ENCODE measurements at regions not wholly inside any gene's neighbourhood (a gene's known extent, or its start where the extent isn't known, plus 50 kb on each side); places are given as distances from the start of the nearest gene placed in this dataset.

GRCh38 chr17:77617516-77617915 is 341.0 kb upstream of the TNRC6C start:
- no peak for DNase-seq (ENCODE audit: extremely low spot score, unreplicated experiment)
- Mint-ChIP-seq H3K4me3 (ENCODE audit: unreplicated experiment) (no peak overlapping the region), H3K27ac (ENCODE audit: unreplicated experiment) (no peak overlapping the region), H3K9me3 (ENCODE audit: unreplicated experiment) (peaks cover 5% of the 10 kb centered on the region), H3K27me3 (ENCODE audit: unreplicated experiment) (peaks cover 10% of the 10 kb centered on the region), H3K36me3 (ENCODE audit: unreplicated experiment) (no peaks in the 10 kb centered on the region), H3K4me1 (ENCODE audit: unreplicated experiment) (peaks cover 28% of the 10 kb centered on the region)
- TF ChIP-seq, protein P1, sequence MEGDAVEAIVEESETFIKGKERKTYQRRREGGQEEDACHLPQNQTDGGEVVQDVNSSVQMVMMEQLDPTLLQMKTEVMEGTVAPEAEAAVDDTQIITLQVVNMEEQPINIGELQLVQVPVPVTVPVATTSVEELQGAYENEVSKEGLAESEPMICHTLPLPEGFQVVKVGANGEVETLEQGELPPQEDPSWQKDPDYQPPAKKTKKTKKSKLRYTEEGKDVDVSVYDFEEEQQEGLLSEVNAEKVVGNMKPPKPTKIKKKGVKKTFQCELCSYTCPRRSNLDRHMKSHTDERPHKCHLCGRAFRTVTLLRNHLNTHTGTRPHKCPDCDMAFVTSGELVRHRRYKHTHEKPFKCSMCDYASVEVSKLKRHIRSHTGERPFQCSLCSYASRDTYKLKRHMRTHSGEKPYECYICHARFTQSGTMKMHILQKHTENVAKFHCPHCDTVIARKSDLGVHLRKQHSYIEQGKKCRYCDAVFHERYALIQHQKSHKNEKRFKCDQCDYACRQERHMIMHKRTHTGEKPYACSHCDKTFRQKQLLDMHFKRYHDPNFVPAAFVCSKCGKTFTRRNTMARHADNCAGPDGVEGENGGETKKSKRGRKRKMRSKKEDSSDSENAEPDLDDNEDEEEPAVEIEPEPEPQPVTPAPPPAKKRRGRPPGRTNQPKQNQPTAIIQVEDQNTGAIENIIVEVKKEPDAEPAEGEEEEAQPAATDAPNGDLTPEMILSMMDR (IDR thresholded peaks at IDR 0.05) = no peak

DNA sequence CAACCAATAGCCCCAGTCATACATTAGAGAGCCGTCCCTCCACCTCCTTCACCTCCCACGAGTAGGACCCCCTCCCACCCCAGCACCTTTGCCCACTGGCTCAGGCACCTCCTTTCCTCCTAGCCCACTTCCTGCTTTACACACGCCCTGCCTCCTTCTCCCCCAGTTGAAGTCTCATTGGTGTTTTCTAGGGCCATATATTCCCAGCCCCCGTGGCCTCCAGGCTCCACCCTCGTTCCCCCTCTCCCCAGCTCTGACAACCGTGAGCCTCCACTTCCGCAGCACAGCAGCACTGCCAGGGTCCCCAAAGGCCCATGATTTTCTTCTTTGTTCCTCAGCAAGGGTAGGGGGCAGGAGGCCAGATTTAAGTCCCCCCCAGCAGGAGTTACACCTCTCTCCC is 340.3 kb upstream of the TNRC6C start:
- Mint-ChIP-seq H3K4me1 (ENCODE audit: unreplicated experiment) (peaks cover 34% of the 10 kb centered on the region), H3K27ac (ENCODE audit: unreplicated experiment) (no peak overlapping the region), H3K4me3 (ENCODE audit: unreplicated experiment) (no peak overlapping the region), H3K36me3 (ENCODE audit: unreplicated experiment) (no peaks in the 10 kb centered on the region), H3K27me3 (ENCODE audit: unreplicated experiment) (peaks cover 6% of the 10 kb centered on the region), H3K9me3 (ENCODE audit: unreplicated experiment) (peaks cover 5% of the 10 kb centered on the region)
- DNase-seq (ENCODE audit: extremely low spot score, unreplicated experiment) = no peak
- TF ChIP-seq, protein P1 (IDR thresholded peaks at IDR 0.05) = no peak

DNA sequence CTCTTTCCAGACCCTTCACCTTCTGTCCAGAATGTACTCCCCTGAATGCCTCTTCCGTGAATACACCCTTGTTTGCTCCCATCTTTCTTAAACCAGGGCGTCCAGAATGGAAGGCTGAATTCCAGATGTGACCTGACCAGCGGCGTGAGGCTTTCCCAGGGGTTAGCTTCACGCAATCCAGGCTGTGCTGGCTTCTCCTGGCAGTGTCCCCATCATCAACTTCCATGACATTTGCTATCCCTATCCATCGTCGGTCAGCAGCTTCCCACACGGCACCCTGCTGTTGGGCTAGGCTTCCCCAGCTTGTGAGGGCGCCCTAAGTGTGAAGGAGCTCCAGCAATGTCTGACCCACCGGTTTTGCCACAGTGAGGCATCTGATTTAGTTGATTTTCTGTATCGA is 339.8 kb upstream of the TNRC6C start:
- Mint-ChIP-seq H3K4me1 (ENCODE audit: unreplicated experiment) (peaks cover 35% of the 10 kb centered on the region), H3K36me3 (ENCODE audit: unreplicated experiment) (no peaks in the 10 kb centered on the region), H3K4me3 (ENCODE audit: unreplicated experiment) (no peak overlapping the region), H3K27me3 (ENCODE audit: unreplicated experiment) (peaks cover 1% of the 10 kb centered on the region), H3K9me3 (ENCODE audit: unreplicated experiment) (peaks cover 5% of the 10 kb centered on the region), H3K27ac (ENCODE audit: unreplicated experiment) (no peak overlapping the region)
- TF ChIP-seq, protein P1 (IDR thresholded peaks at IDR 0.05) = no peak
- no peak for DNase-seq (ENCODE audit: extremely low spot score, unreplicated experiment)

DNA sequence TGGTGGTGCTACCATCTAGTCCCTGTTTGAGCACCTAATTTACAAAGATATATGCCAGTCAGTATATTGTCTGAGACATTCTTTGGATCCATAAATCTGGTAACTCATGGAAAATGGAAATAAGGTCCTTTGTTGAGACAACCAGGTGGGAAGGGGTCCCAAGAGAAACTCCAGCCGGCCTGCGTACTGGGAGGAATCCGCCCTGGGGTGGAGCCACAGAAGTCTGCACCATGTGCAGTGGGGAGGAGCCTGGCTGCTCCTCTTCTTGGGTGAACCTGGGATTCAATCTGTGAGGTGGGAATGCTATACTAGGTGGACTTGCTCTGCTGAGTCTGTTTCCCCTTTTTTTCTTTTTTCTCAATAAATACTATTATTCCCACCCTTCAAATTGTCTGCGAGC is 339.2 kb upstream of the TNRC6C start:
- H3K9me3 Mint-ChIP-seq (ENCODE audit: unreplicated experiment) = peaks cover 5% of the 10 kb centered on the region
- peaks cover 2% of the 10 kb centered on the region for H3K27me3 Mint-ChIP-seq (ENCODE audit: unreplicated experiment)
- TF ChIP-seq, protein P1 (IDR thresholded peaks at IDR 0.05) = no peak
- no peak overlapping the region for H3K4me3 Mint-ChIP-seq (ENCODE audit: unreplicated experiment)
- H3K27ac Mint-ChIP-seq (ENCODE audit: unreplicated experiment) = peak overlapping the region; percentile 56
- DNase-seq (ENCODE audit: extremely low spot score, unreplicated experiment) = no peak
- peaks cover 35% of the 10 kb centered on the region for H3K4me1 Mint-ChIP-seq (ENCODE audit: unreplicated experiment)
- H3K36me3 Mint-ChIP-seq (ENCODE audit: unreplicated experiment) = no peaks in the 10 kb centered on the region

DNA sequence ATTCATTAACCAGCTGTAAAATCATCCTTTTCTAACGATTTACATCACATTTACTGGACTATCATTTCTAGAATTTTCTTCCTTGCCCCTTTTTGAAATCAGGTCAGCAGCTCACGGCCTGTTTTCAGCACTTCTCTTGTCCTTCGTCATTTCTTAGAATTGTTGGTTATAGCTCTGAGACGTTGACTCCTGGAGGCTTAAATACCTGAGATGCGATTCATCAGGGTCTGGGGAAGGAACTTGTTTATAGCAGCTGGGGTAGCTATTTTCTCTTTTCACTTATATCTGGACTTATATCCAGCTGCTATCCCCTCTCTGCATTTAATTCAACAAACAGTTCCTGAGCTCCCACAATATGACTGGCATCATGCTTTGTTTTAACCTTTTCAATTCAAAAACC is 338.7 kb upstream of the TNRC6C start:
- DNase-seq (ENCODE audit: extremely low spot score, unreplicated experiment) = no peak
- Mint-ChIP-seq H3K9me3 (ENCODE audit: unreplicated experiment) (peaks cover 5% of the 10 kb centered on the region), H3K4me1 (ENCODE audit: unreplicated experiment) (peaks cover 35% of the 10 kb centered on the region), H3K27me3 (ENCODE audit: unreplicated experiment) (peaks cover 5% of the 10 kb centered on the region), H3K27ac (ENCODE audit: unreplicated experiment) (peak overlapping the region; percentile 56), H3K36me3 (ENCODE audit: unreplicated experiment) (no peaks in the 10 kb centered on the region), H3K4me3 (ENCODE audit: unreplicated experiment) (no peak overlapping the region)
- TF ChIP-seq, protein P1 (IDR thresholded peaks at IDR 0.05) = no peak

All from osteocyte (in vitro differentiated cells).